Ishikawa (cell line): ENCODE measurements at regions not wholly inside any gene's neighbourhood (a gene's known extent, or its start where the extent isn't known, plus 50 kb on each side); places are given as distances from the start of the nearest gene placed in this dataset.

Source experiments
- CEBPB ChIP-seq: IDR thresholded peaks from 2 replicates; pipeline ENCODE4 v1.6.1; 2012
- CREB1 ChIP-seq: IDR thresholded peaks from 2 replicates; pipeline ENCODE4 v1.6.1; 2012; ENCODE audit warnings: low read depth
- EGR1 ChIP-seq: IDR thresholded peaks from 2 replicates; pipeline ENCODE4 v1.6.1; 2012
- EP300 ChIP-seq: IDR thresholded peaks from 2 replicates; pipeline ENCODE4 v1.6.1; 2012; ENCODE audit warnings: borderline replicate concordance
- FOXM1 ChIP-seq: IDR thresholded peaks from 2 replicates; pipeline ENCODE4 v1.6.1; 2012; ENCODE audit warnings: low read depth, borderline replicate concordance
- NFIC ChIP-seq: IDR thresholded peaks from 2 replicates; pipeline ENCODE4 v1.6.1; 2012
- RAD21 ChIP-seq: IDR thresholded peaks from 2 replicates; pipeline ENCODE4 v1.6.1; 2012; ENCODE audit warnings: low read depth
- TAF1 ChIP-seq: IDR thresholded peaks from 2 replicates; pipeline ENCODE4 v1.6.1; 2012; ENCODE audit warnings: low read depth, mild to moderate bottlenecking
- TCF12 ChIP-seq: IDR thresholded peaks from 2 replicates; pipeline ENCODE4 v1.6.1; 2012; ENCODE audit warnings: low read depth
- TEAD4 ChIP-seq: IDR thresholded peaks from 2 replicates; pipeline ENCODE4 v1.6.1; 2012
- YY1 ChIP-seq: IDR thresholded peaks from 2 replicates; pipeline ENCODE4 v1.6.1; 2012; ENCODE audit warnings: low read depth
- ZBTB7A ChIP-seq: IDR thresholded peaks from 2 replicates; pipeline ENCODE4 v1.6.1; 2012; ENCODE audit warnings: low read depth
- TF ChIP-seq, protein P1 (sequence below): IDR thresholded peaks from 2 replicates; pipeline ENCODE4 v1.6.1; 2012; ENCODE audit warnings: low read depth, mild to moderate bottlenecking
- TF ChIP-seq, protein P2 (sequence below): IDR thresholded peaks from 2 replicates; pipeline ENCODE4 v1.6.1; 2012
- TF ChIP-seq, protein P3 (sequence below): IDR thresholded peaks from 2 replicates; pipeline ENCODE4 v1.6.1; 2012

DNA sequence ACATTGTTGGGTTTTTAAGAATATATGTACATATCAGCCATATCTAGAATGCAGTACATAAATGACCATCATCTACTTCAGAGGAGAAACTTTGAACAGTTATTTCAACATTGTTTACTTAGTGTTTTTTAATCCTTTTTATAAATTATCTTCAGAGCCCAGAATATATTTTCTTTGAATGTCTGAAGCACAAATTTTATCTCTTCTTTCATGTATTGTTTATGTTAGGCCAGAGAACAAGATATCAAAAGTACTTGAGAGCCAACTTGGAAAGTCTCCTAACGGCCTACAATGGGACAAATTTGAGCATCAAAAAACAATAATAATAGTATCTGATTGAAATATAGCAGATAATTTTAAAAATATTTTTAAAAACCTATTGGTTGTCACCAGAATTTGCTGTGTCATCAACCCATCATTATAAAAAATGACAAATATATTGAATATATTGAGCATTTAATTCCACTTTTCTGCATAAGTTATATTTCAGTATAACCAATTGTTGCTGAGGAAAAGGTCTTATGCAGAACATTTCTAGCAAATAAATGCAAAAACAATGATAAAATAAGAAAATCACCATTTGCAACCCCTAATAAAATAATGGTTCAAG, 67.5 kb upstream of the CCNG1 start:
- TF ChIP-seq, protein P1, sequence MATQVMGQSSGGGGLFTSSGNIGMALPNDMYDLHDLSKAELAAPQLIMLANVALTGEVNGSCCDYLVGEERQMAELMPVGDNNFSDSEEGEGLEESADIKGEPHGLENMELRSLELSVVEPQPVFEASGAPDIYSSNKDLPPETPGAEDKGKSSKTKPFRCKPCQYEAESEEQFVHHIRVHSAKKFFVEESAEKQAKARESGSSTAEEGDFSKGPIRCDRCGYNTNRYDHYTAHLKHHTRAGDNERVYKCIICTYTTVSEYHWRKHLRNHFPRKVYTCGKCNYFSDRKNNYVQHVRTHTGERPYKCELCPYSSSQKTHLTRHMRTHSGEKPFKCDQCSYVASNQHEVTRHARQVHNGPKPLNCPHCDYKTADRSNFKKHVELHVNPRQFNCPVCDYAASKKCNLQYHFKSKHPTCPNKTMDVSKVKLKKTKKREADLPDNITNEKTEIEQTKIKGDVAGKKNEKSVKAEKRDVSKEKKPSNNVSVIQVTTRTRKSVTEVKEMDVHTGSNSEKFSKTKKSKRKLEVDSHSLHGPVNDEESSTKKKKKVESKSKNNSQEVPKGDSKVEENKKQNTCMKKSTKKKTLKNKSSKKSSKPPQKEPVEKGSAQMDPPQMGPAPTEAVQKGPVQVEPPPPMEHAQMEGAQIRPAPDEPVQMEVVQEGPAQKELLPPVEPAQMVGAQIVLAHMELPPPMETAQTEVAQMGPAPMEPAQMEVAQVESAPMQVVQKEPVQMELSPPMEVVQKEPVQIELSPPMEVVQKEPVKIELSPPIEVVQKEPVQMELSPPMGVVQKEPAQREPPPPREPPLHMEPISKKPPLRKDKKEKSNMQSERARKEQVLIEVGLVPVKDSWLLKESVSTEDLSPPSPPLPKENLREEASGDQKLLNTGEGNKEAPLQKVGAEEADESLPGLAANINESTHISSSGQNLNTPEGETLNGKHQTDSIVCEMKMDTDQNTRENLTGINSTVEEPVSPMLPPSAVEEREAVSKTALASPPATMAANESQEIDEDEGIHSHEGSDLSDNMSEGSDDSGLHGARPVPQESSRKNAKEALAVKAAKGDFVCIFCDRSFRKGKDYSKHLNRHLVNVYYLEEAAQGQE: no peak
- no peak for TF ChIP-seq TCF12
- no peak for TF ChIP-seq CREB1
- no peak for TF ChIP-seq CEBPB
- TF ChIP-seq, protein P2, sequence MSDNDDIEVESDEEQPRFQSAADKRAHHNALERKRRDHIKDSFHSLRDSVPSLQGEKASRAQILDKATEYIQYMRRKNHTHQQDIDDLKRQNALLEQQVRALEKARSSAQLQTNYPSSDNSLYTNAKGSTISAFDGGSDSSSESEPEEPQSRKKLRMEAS: no peak
- no peak for TF ChIP-seq EGR1
- TF ChIP-seq RAD21: no peak
- TF ChIP-seq FOXM1: no peak
- no peak for TF ChIP-seq ZBTB7A
- TF ChIP-seq TEAD4: no peak
- no peak for TF ChIP-seq EP300
- no peak for TF ChIP-seq NFIC
- TF ChIP-seq, protein P3, sequence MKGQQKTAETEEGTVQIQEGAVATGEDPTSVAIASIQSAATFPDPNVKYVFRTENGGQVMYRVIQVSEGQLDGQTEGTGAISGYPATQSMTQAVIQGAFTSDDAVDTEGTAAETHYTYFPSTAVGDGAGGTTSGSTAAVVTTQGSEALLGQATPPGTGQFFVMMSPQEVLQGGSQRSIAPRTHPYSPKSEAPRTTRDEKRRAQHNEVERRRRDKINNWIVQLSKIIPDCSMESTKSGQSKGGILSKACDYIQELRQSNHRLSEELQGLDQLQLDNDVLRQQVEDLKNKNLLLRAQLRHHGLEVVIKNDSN: no peak
- no peak for TF ChIP-seq YY1
- TF ChIP-seq TAF1: no peak

DNA sequence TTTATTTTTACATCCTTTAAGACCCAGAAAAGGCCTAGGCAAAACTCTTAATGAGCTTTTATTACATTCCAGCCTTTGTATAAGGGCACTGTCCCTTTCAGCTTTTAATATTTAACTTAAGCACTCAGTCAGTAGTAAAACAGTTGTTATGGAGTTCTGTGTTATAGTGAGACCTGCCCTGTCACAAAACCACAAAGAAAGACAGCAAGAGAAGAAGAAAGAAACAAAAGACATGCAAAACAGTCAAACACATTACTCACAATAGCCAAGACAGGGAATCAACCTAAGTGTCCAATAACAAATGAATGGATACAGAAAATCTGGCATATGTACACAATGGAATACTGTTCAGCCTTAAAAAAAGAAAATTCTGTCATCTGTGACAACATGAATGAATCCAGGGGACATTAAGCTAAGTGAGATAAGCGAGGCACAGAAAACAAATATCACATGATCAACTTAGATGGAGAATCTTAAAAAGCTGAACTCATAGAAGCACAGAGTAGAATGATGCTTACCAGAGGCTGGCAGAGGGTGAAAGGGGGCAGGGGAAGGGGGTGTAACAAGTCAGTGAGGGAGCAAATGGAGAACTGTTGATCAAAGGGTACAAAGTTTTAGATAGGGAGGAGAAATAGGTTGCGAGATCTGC, 63.8 kb upstream of the CCNG1 start:
- TF ChIP-seq TEAD4: no peak
- TF ChIP-seq, protein P3: no peak
- no peak for TF ChIP-seq RAD21
- no peak for TF ChIP-seq TAF1

DNA sequence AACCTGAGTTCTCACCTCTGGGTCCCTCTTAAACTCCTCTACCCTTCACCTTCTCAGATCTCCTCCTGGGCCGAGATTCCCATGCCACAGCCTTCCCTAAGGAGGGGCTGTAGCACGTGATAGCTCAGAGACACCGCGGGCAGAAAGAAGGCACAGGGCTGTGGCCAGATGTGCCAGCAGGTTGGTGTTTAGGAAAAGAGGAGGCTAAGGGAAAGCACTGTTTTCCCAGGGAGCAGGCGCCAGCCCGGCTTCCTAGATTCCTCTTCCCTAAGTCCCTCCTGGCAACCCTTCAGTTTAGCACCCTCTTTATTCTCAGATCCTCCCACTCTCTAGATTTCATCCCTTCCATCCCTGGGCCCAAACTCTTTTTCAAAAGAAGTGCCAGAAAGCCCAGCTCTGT, 59.4 kb upstream of the CCNG1 start:
- TF ChIP-seq NFIC: no peak
- no peak for TF ChIP-seq CEBPB
- TF ChIP-seq, protein P2: no peak
- no peak for TF ChIP-seq TCF12
- TF ChIP-seq EGR1: no peak
- no peak for TF ChIP-seq YY1
- TF ChIP-seq RAD21: no peak
- TF ChIP-seq ZBTB7A: no peak
- TF ChIP-seq TEAD4: no peak
- TF ChIP-seq FOXM1: no peak
- TF ChIP-seq, protein P3: no peak
- TF ChIP-seq, protein P1: no peak
- TF ChIP-seq EP300: no peak
- TF ChIP-seq TAF1: no peak
- TF ChIP-seq CREB1: no peak

DNA sequence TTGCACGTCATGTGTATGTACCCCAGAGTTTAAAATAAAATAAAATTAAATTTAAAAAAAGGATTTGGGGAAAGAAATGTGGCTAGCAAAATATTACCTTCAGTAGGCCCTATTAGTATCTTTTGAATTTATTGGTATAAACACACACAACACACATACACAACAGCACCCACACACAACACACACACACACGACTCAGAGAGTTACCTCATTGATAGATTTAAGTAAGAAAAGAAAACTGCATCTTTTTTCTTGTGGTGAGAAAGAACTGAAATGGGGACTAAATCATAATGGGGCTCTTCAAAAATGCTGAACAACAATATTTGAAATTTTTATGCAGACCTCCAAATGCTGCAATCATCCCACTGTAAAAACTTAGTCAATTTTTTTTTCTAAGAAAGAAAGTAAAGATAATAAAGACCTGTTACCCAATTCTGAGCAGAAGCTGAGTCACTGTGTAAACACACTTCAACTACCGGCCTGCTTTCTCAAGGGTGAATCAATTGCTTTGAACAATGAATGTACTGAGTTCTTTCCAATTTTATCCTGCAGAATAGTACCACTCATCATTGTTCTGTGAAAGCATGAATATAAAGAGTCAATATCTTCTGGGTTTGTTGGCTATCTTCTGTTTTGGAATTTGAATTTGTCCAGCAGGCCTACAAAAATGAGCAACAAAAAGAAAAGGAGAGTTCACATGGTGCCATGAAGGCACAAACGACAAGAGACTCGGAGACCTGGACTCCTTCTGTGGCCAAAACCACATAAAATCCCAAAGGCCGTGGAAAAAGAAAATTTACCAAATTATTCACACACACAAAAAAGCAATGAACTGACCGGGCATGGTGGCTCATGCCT, 57.9 kb upstream of the CCNG1 start:
- TF ChIP-seq TAF1: no peak
- TF ChIP-seq RAD21: no peak
- TF ChIP-seq NFIC: no peak
- TF ChIP-seq, protein P2: no peak
- no peak for TF ChIP-seq EGR1
- TF ChIP-seq, protein P3: no peak
- TF ChIP-seq, protein P1: no peak
- no peak for TF ChIP-seq TEAD4
- TF ChIP-seq CEBPB: no peak
